A549 (cell line): ENCODE measurements at regions not wholly inside any gene's neighbourhood (a gene's known extent, or its start where the extent isn't known, plus 50 kb on each side); places are given as distances from the start of the nearest gene placed in this dataset.

Experiments used
- CEBPB ChIP-seq, 2 experiments: fragments of >200 bp in 1 of 2; sonication (Bioruptor Twin) in 1 of 2; formaldehyde crosslinking in 1 of 2; IDR thresholded peaks; 2 replicates each; pipeline ENCODE4 v1.6.1; 2012 to 2016
- CTCF ChIP-seq: fragments of >200 bp; sonication (Bioruptor Twin); formaldehyde crosslinking; IDR thresholded peaks from 3 replicates; pipeline ENCODE4 v1.5.1; 2016
- KDM1A ChIP-seq: fragments of 200-600 bp; sonication (generic); IDR thresholded peaks from 2 replicates; pipeline ENCODE4 v1.6.1; 2016; ENCODE audit warnings: low read depth, mild to moderate bottlenecking
- MAX ChIP-seq: IDR thresholded peaks from 2 replicates; pipeline ENCODE4 v1.6.1; 2012
- POLR2A ChIP-seq: IDR thresholded peaks from 2 replicates; pipeline ENCODE4 v1.6.1; 2012; ENCODE audit warnings: mild to moderate bottlenecking, low read length
- RAD21 ChIP-seq, 2 experiments: fragments of >200 bp in 1 of 2; sonication (Bioruptor Twin) in 1 of 2; formaldehyde crosslinking in 1 of 2; IDR thresholded peaks in 1 of 2; conservative IDR thresholded peaks in 1 of 2; 2 replicates in 1 of 2; 3 replicates in 1 of 2; pipeline ENCODE4 v1.6.1; 2012 to 2018; ENCODE audit warnings: inconsistent platforms in 1 of 2
- RARB ChIP-seq: fragments of 250-450 bp; sonication (Bioruptor Pico); IDR thresholded peaks from 2 replicates; pipeline ENCODE4 v1.8.0; 2021; ENCODE audit warnings: mild to moderate bottlenecking, moderate library complexity
- RFX5 ChIP-seq: fragments of 450-650 bp; IDR thresholded peaks from 2 replicates; pipeline ENCODE4 v1.7.1; 2014; ENCODE audit warnings: antibody characterized with exemption, mild to moderate bottlenecking, moderate library complexity
- SMC3 ChIP-seq: fragments of >200 bp; sonication (Bioruptor Twin); formaldehyde crosslinking; IDR thresholded peaks from 3 replicates; pipeline ENCODE4 v1.6.1; 2018; ENCODE audit warnings: inconsistent platforms
- SREBF2 ChIP-seq: fragments of 450-650 bp; IDR thresholded peaks from 2 replicates; pipeline ENCODE4 v1.6.1; 2014; ENCODE audit warnings: mild to moderate bottlenecking, moderate library complexity
- ZSCAN20 ChIP-seq: fragments of 250-450 bp; sonication (Bioruptor Pico); IDR thresholded peaks from 2 replicates; pipeline ENCODE4 v1.8.0; 2022; ENCODE audit warnings: mild to moderate bottlenecking, moderate library complexity

DNA sequence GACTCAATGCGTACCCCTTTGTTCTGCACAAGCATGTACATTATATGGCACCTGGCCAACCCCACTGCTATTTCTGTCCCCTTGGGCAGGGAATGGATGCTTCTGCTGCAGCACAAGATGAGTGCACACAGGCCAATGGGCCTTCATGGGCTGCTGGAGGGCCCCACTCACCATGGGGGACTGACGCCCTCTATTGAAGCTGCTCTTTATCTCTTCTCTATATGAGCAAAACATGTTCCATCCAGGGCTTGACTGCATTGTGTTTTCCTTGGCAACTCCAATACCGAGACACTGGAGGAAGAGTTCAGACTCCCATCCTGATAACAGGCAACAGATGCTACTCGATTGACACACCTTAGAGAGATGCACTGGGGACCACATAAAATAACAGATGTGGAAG lies 251.6 kb upstream of the NCKAP5 start:
- no peak for TF ChIP-seq ZSCAN20 (CRISPR knock-in tag)
- TF ChIP-seq MAX = no peak
- no peak for TF ChIP-seq RFX5
- no peak for TF ChIP-seq POLR2A
- TF ChIP-seq CTCF = no peak
- TF ChIP-seq KDM1A = no peak
- no peak for TF ChIP-seq SREBF2
- TF ChIP-seq RARB (CRISPR knock-in tag) = no peak
- peak in 1 of 2 experiments; percentile 18; a peak in 1 of 5 replicates for TF ChIP-seq RAD21 (conservative IDR thresholded peaks at IDR 0.05 in 1 of 2, IDR thresholded peaks at IDR 0.05 in 1 of 2)
- TF ChIP-seq CEBPB (IDR thresholded peaks at IDR 0.05) = no peak
- TF ChIP-seq SMC3 = no peak
